ENCODE measurements at regions not wholly inside any gene's neighbourhood (a gene's known extent, or its start where the extent isn't known, plus 50 kb on each side); places are given as distances from the start of the nearest gene placed in this dataset.

- H3K4me2 ChIP-seq, result no peak overlapping the region
- H3K36me3 ChIP-seq (replicated peaks in 1 of 2; ENCODE audit: control insufficient read depth in 1 of 2, insufficient read depth in 2 of 2, low read length in 1 of 2), result no peaks in the 10 kb centered on the region
- H3F3A ChIP-seq (replicated peaks; ENCODE audit: insufficient read depth), result no peaks in the 10 kb centered on the region
- H3K4me3 ChIP-seq (ENCODE audit: low read depth in 2 of 2, low read length in 1 of 2), result no peak overlapping the region
- H3K9me2 ChIP-seq, result no peaks in the 10 kb centered on the region
- no peak for TF ChIP-seq CHD2 (IDR thresholded peaks at IDR 0.05; ENCODE audit: low read length, partially characterized antibody)
- TF ChIP-seq, protein P1, sequence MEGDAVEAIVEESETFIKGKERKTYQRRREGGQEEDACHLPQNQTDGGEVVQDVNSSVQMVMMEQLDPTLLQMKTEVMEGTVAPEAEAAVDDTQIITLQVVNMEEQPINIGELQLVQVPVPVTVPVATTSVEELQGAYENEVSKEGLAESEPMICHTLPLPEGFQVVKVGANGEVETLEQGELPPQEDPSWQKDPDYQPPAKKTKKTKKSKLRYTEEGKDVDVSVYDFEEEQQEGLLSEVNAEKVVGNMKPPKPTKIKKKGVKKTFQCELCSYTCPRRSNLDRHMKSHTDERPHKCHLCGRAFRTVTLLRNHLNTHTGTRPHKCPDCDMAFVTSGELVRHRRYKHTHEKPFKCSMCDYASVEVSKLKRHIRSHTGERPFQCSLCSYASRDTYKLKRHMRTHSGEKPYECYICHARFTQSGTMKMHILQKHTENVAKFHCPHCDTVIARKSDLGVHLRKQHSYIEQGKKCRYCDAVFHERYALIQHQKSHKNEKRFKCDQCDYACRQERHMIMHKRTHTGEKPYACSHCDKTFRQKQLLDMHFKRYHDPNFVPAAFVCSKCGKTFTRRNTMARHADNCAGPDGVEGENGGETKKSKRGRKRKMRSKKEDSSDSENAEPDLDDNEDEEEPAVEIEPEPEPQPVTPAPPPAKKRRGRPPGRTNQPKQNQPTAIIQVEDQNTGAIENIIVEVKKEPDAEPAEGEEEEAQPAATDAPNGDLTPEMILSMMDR (IDR thresholded peaks at IDR 0.05), result no peak
- TF ChIP-seq, protein P2, sequence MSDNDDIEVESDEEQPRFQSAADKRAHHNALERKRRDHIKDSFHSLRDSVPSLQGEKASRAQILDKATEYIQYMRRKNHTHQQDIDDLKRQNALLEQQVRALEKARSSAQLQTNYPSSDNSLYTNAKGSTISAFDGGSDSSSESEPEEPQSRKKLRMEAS (IDR thresholded peaks at IDR 0.05; ENCODE audit: low read depth), result no peak
- TF ChIP-seq FOXJ3 (CRISPR knock-in tag; IDR thresholded peaks at IDR 0.05), result no peak
- TF ChIP-seq MXI1 (IDR thresholded peaks at IDR 0.05; ENCODE audit: low read depth, low read length), result no peak
- TF ChIP-seq EZH2phosphoT487 (IDR thresholded peaks at IDR 0.05; ENCODE audit: borderline replicate concordance, low read depth), result no peak
- TF ChIP-seq SMC3 (IDR thresholded peaks at IDR 0.05; ENCODE audit: low read depth, low read length), result no peak
- TF ChIP-seq IRF3 (IDR thresholded peaks at IDR 0.05; ENCODE audit: low read depth, low read length), result no peak
- TF ChIP-seq RFX5 (IDR thresholded peaks at IDR 0.05; ENCODE audit: low read length), result no peak
- no peak for TF ChIP-seq FOXM1 (IDR thresholded peaks at IDR 0.05; ENCODE audit: low read depth)
- TF ChIP-seq RXRA (IDR thresholded peaks at IDR 0.05; ENCODE audit: borderline replicate concordance, low read depth), result no peak
- TF ChIP-seq TAF1 (IDR thresholded peaks at IDR 0.05; ENCODE audit: borderline replicate concordance, low read depth, low read length), result no peak
- no peak for TF ChIP-seq JUND (IDR thresholded peaks at IDR 0.05)
- no peak overlapping the region for H3K27ac ChIP-seq (ENCODE audit: low read depth in 2 of 2, low read length in 1 of 2)
- WGBS (ENCODE audit: low lambda C conversion rate), result 20% methylated on average over 2 of the region's 2 CpGs
- H3K4me1 ChIP-seq (ENCODE audit: control insufficient read depth in 1 of 2, insufficient read depth in 2 of 2, low read depth in 1 of 2, low read length in 1 of 2), result no peaks in the 10 kb centered on the region
- H2AFZ ChIP-seq (ENCODE audit: low read depth), result no peak overlapping the region
- H3K9me3 ChIP-seq, result no peaks in the 10 kb centered on the region
- POLR2A ChIA-PET, result no interaction called here
- no peaks in the 10 kb centered on the region for H3K79me2 ChIP-seq (ENCODE audit: insufficient read depth)
- H4K20me1 ChIP-seq (ENCODE audit: insufficient read depth), result no peaks in the 10 kb centered on the region
- CTCF ChIA-PET, result no interaction called here
- H3K27me3 ChIP-seq (ENCODE audit: insufficient read depth), result peaks cover 16% of the 10 kb centered on the region; the same call in 1 of the 2 replicates
- H3K9ac ChIP-seq, result no peak overlapping the region
- no peak for DNase-seq
These were observed 143.5 kb downstream of the RELL1 start for GRCh38 chr4:37542706-37543105.

DNA sequence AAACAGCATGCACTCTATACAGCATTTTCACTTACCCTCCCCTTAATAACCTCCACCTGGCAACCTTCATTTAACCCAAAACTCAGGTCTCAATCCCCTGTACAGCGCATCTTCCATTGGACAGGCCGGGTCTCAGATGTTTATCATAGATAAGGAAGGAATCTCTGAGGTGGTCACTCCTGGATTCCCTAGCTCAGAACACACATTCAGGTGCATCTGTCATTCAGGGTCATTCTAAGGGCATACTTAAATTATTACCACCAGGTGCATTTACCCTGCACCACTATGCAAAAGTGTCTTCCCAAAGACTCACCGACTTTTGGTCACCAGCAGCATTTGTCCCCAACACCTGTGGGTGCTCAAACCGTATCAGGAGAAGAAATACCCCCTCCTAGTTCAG lies 144.2 kb downstream of the RELL1 start:
- no peak overlapping the region for H3K27ac ChIP-seq (ENCODE audit: low read depth in 2 of 2, low read length in 1 of 2)
- DNase-seq, result no peak
- no peaks in the 10 kb centered on the region for H3K9me2 ChIP-seq
- H3K9me3 ChIP-seq, result no peaks in the 10 kb centered on the region
- no peak overlapping the region for H3K9ac ChIP-seq
- no peak overlapping the region for H2AFZ ChIP-seq (ENCODE audit: low read depth)
- ChIA-PET POLR2A (no interaction called here), CTCF (no interaction called here)
- H3K4me2 ChIP-seq, result no peak overlapping the region
- no peaks in the 10 kb centered on the region for H4K20me1 ChIP-seq (ENCODE audit: insufficient read depth)
- H3K4me1 ChIP-seq (ENCODE audit: control insufficient read depth in 1 of 2, insufficient read depth in 2 of 2, low read depth in 1 of 2, low read length in 1 of 2), result no peaks in the 10 kb centered on the region
- H3K36me3 ChIP-seq (replicated peaks in 1 of 2; ENCODE audit: control insufficient read depth in 1 of 2, insufficient read depth in 2 of 2, low read length in 1 of 2), result no peaks in the 10 kb centered on the region
- H3K4me3 ChIP-seq (ENCODE audit: low read depth in 2 of 2, low read length in 1 of 2), result no peak overlapping the region
- 35% methylated on average over 4 of the region's 4 CpGs for WGBS (ENCODE audit: low lambda C conversion rate)
- H3K27me3 ChIP-seq (ENCODE audit: insufficient read depth), result peaks cover 16% of the 10 kb centered on the region; the same call in 1 of the 2 replicates
- no peaks in the 10 kb centered on the region for H3F3A ChIP-seq (replicated peaks; ENCODE audit: insufficient read depth)
- H3K79me2 ChIP-seq (ENCODE audit: insufficient read depth), result no peaks in the 10 kb centered on the region
- TF ChIP-seq GATA2 (CRISPR knock-in tag; IDR thresholded peaks at IDR 0.05) (no peak), IRF3 (IDR thresholded peaks at IDR 0.05; ENCODE audit: low read depth, low read length) (no peak), REST (IDR thresholded peaks at IDR 0.05; ENCODE audit: low read depth, low read length) (no peak), USF1 (IDR thresholded peaks at IDR 0.05; ENCODE audit: borderline replicate concordance, low read depth) (no peak), MXI1 (IDR thresholded peaks at IDR 0.05; ENCODE audit: low read depth, low read length) (no peak), TAF1 (IDR thresholded peaks at IDR 0.05; ENCODE audit: borderline replicate concordance, low read depth, low read length) (no peak), EZH2phosphoT487 (IDR thresholded peaks at IDR 0.05; ENCODE audit: borderline replicate concordance, low read depth) (no peak), RXRA (IDR thresholded peaks at IDR 0.05; ENCODE audit: borderline replicate concordance, low read depth) (no peak), NRF1 (IDR thresholded peaks at IDR 0.05; ENCODE audit: low read depth, low read length) (no peak), TEAD4 (IDR thresholded peaks at IDR 0.05; ENCODE audit: borderline replicate concordance, insufficient read depth) (no peak)

Measured in SK-N-SH (cell line).